ENCODE measurements at regions not wholly inside any gene's neighbourhood (a gene's known extent, or its start where the extent isn't known, plus 50 kb on each side); places are given as distances from the start of the nearest gene placed in this dataset.
"Not testable (repeated sequence)": the region's sequence is repeated elsewhere in the genome, so short reads cannot be mapped to it uniquely, and the experiment has no call there.

DNA sequence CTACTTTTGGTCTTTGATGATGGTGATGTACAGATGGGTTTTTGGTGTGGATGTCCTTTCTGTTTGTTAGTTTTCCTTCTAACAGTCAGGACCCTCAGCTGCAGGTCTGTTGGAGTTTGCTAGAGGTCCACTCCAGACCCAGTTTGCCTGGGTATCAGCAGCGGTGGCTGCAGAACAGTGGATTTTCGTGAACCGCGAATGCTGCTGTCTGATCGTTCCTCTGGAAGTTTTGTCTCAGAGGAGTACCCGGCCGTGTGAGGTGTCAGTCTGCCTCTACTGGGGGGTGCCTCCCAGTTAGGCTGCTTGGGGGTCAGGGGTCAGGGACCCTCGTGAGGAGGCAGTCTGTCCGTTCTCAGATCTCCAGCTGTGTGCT is 56.6 kb upstream of the TNFAIP8 start:
- DNase-seq (ENCODE audit: low read depth), result not testable (repeated sequence)

GRCh38 chr5:119299615-119300310 is 56.1 kb upstream of the TNFAIP8 start:
- peak; percentile 84 for DNase-seq (ENCODE audit: low read depth)

- DNase-seq (ENCODE audit: low read depth), result no peak
Observed at GRCh38 chr5:119300311-119300670, 55.5 kb upstream of the TNFAIP8 start.

- DNase-seq (ENCODE audit: low read depth), result no peak
Observed at GRCh38 chr5:119301210-119301609, 54.6 kb upstream of the TNFAIP8 start.

DNA sequence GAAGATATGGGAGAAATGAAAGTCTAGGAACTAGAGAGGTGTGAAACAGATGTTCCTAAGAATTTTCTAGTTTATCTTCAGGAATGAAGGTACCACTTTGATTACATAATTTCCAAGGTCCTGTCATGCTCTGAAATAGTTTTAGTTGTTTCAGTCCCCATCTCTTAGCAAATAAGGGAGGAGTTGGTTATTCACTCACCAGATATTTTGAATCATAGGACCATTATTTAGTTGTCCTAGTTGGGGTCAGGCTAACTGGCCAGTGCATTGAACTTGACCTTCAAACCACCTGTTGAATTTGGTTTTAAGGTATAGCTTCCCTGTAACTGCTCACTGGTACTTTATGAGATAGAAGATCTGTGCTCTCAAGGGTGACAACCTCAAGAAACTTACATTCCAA is 53.9 kb upstream of the TNFAIP8 start:
- DNase-seq (ENCODE audit: low read depth), result no peak

GRCh38 chr5:119302449-119302848 is 53.4 kb upstream of the TNFAIP8 start:
- no peak for DNase-seq (ENCODE audit: low read depth)

- no peak for DNase-seq (ENCODE audit: low read depth)
Observed at GRCh38 chr5:119302916-119303897, 52.6 kb upstream of the TNFAIP8 start.

- DNase-seq (ENCODE audit: low read depth), result no peak
Observed at GRCh38 chr5:119304439-119305211, 51.2 kb upstream of the TNFAIP8 start.
